ENCODE measurements at regions not wholly inside any gene's neighbourhood (a gene's known extent, or its start where the extent isn't known, plus 50 kb on each side); places are given as distances from the start of the nearest gene placed in this dataset.
A peak's percentile ranks its signal among the peaks of the same experiment; 100 is the strongest.
"Not testable (repeated sequence)": the region's sequence is repeated elsewhere in the genome, so short reads cannot be mapped to it uniquely, and the experiment has no call there.

GRCh38 chr7:73918926-73919693 is 58.2 kb downstream of the TMEM270 start:
- no peak for DNase-seq (ENCODE audit: low read depth)

GRCh38 chr7:73919694-73920375 is 58.9 kb downstream of the TMEM270 start:
- no peak for DNase-seq (ENCODE audit: low read depth)

- DNase-seq (ENCODE audit: low read depth), result no peak
Measured at GRCh38 chr7:73920406-73921134, 59.6 kb downstream of the TMEM270 start.

GRCh38 chr7:73921623-73922528 is 60.9 kb downstream of the TMEM270 start:
- DNase-seq (ENCODE audit: low read depth), result no peak

- DNase-seq (ENCODE audit: low read depth), result not testable (repeated sequence)
Measured at GRCh38 chr7:73928644-73929043, 67.7 kb downstream of the TMEM270 start.

- no peak for DNase-seq (ENCODE audit: low read depth)
Measured at GRCh38 chr7:73931502-73931901, 70.5 kb downstream of the TMEM270 start.

GRCh38 chr7:73932364-73932763 is 71.4 kb downstream of the TMEM270 start:
- DNase-seq (ENCODE audit: low read depth), result peak; percentile 24

- DNase-seq (ENCODE audit: low read depth), result no peak
Measured at GRCh38 chr7:73933091-73933490, 72.1 kb downstream of the TMEM270 start.

- DNase-seq (ENCODE audit: low read depth), result no peak
Measured at GRCh38 chr7:73936967-73937366, 76.0 kb downstream of the TMEM270 start.

GRCh38 chr7:73937650-73938049 is 76.7 kb downstream of the TMEM270 start:
- not testable (repeated sequence) for DNase-seq (ENCODE audit: low read depth)

- no peak for DNase-seq (ENCODE audit: low read depth)
Measured at GRCh38 chr7:73939528-73939927, 78.6 kb downstream of the TMEM270 start.

GRCh38 chr7:73940701-73941238 is 79.8 kb downstream of the TMEM270 start:
- DNase-seq (ENCODE audit: low read depth), result no peak

GRCh38 chr7:73941836-73942551 is 81.0 kb downstream of the TMEM270 start:
- peak; percentile 75 for DNase-seq (ENCODE audit: low read depth)

GRCh38 chr7:73945022-73945421 is 83.0 kb upstream of the ELN start:
- DNase-seq (ENCODE audit: low read depth), result no peak

GRCh38 chr7:73948287-73948686 is 79.7 kb upstream of the ELN start:
- DNase-seq (ENCODE audit: low read depth), result no peak

- no peak for DNase-seq (ENCODE audit: low read depth)
Measured at GRCh38 chr7:73952266-73952665, 75.7 kb upstream of the ELN start.

GRCh38 chr7:73954181-73954580 is 73.8 kb upstream of the ELN start:
- DNase-seq (ENCODE audit: low read depth), result no peak

- no peak for DNase-seq (ENCODE audit: low read depth)
Measured at GRCh38 chr7:73954861-73955260, 73.1 kb upstream of the ELN start.

- DNase-seq (ENCODE audit: low read depth), result peak; percentile 14
Measured at GRCh38 chr7:73960548-73960947, 67.4 kb upstream of the ELN start.

- not testable (repeated sequence) for DNase-seq (ENCODE audit: low read depth)
Measured at GRCh38 chr7:73961991-73962390, 66.0 kb upstream of the ELN start.
